ENCODE measurements at regions not wholly inside any gene's neighbourhood (a gene's known extent, or its start where the extent isn't known, plus 50 kb on each side); places are given as distances from the start of the nearest gene placed in this dataset.

DNA sequence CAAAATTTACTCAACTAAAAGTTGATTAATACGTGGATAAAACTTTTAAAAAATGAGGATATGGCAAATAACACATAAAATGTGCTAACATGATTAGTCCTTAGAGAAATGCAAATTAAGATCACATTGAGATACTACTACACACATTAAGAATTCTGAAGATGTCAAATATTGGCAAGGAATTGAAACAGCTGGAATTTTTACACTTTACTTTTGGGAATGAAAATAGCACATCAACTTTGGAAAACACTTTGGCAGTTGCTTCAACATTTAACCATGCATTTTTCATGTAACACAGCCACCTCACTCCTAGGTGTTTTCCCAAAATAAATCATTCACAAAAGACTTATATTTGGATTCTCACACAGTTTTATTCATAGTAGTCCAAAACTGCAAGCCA, 687.9 kb upstream of the SETBP1 start:
- DNase-seq, result no peak

DNA sequence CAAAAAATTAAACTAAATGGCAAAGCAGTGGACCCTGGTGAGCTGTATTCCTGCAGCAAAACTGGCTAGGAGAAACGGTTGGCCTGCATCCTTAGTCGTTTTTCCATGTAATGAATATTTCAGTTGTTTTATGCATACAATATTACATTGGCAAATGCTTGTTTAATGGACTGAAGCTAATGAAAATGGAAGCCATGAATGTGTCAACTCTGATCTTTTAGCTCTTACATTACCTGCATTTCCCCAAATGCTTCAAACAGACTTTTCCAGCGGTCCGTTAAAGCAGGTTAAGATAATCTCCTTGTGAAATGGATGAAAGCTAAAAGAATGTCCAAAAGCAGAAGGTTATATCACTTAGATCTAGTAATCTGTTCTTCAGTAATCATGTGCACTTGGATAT, 686.3 kb upstream of the SETBP1 start:
- no peak for DNase-seq

DNA sequence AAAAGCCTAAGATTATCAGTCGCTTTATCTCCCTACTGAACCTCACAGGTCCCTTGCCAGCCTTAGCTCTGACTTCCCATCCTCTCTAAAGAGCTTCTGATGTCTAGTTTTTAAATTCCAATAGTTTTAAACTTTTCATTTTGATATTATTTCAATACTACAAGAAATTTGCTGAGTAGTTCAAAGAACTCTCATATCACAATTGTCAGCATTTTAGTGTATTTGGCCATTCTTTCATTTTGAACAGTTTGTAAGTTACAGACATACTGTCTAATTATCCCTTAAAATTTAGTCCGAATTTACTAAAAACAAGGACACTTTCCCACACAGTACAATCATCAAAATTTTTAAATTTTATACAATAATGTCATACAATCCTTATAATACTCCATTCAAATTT, 666.8 kb upstream of the SETBP1 start:
- no peak for DNase-seq

GRCh38 chr18:44025421-44025820, 655.3 kb upstream of the SETBP1 start:
- DNase-seq, result no peak

DNA sequence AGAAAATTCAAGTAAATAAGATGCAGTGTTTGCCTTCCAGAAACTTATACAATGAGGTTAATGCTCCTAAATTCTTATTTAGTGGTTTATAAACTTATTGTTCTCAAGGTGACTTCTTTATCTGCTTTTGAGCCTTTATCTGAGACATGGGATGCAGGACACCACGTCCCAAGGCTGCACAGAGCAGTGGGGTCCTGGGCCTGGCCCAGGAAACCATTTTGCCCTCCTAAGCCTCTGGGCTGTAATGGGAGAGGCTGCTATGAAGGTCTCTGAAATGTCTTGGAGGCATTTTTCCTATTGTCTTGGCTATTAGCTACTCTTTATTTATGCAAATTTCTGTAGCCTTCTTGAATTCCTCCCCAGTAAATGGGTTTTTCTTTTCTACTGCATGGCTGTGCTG, 652.6 kb upstream of the SETBP1 start:
- no peak for DNase-seq

DNA sequence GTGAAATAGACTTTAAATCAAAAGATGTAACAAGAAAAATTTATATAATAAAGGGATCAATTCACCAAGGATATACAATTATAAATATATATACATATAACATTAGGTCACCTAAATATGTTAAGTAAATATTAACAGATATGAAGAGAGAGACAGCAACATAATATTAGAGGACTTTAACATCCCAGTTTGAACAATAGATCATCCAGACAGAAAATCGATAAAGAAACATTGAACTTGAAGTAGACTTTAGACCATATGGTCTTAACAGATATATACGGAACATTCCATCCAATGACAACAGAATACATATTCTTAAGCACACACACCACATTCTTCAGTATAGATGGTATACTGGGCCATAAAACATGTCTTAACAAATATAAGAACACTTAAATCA, 649.6 kb upstream of the SETBP1 start:
- DNase-seq, result no peak

- no peak for DNase-seq
Observed at GRCh38 chr18:44033144-44033701, 647.5 kb upstream of the SETBP1 start.

DNA sequence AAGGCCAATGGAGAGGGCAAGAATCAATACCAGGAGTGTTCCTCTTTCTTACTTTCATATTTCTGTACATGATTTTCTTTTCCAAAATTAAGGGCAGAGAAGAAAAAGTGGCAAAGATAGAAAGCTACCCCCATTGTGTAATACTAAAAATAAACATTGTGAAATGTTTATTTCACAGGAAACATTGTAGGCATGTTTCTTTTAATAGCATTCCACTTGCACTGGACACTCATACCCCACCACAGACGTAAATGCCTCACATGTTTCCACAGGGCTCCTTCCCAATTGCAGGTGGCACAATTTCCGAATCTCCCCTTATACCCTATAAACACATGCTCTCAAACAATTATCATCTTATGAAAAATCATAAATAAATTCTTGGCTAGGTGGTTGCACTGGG, 645.1 kb upstream of the SETBP1 start:
- DNase-seq, result no peak

- DNase-seq, result peak; percentile 1
Observed at GRCh38 chr18:44036501-44036900, 644.2 kb upstream of the SETBP1 start.

DNA sequence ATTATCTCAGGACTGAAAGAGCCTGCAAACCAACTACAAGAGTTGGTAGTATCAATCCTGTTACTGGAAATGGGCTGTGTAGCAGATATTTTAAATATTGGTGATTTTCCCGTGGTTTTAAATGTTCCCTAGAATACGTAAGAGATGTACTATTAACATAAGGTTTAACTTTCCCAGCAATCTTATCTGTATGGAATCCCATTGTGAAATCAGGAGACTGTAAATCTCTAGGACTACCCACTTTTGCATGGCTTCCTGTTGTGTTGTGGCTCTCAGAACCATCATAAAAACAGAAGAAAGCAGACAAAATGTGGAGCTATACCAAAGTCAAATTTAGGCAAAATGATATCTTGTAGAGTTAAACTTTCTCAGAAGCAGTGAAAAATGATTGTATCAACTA, 641.5 kb upstream of the SETBP1 start:
- DNase-seq, result no peak

GRCh38 chr18:44039826-44040225, 640.9 kb upstream of the SETBP1 start:
- no peak for DNase-seq

DNA sequence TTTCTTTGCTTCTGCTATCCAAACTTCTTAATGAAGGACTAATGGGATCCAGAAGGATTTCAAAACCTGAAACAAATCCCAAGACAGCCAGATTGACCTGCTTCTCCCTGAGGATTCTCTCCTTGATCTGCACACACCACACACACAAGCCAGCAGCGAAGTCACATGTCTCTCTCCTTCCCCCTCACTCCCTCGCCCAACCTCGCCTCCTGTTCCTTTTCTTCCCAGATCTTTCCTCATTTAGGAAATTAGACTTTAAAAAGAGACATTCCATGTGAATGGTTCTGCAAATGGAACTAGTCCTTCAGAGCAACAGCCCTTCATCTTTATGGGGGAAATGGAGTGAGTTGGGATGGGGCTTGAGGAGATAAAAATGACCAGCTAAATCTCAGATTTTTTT, 639.1 kb upstream of the SETBP1 start:
- DNase-seq, result no peak

DNA sequence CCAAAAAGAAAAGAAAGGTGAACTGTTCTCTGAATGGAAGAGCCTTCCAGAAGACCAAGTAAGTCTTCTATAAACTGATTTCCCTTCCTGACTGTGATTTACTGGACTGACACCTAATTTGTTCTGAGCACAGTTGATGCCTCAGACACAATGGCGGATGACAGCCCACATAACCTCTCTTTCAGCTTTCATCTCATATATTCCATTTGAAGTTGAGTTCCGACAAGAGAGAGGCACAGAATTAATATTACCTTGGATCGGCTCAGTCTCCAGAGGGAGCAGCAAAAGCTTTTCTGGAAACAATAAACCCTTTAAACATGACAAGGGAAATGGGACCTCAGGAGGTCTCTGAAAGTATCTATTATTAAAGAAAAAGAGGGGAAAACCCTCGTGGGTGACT, 638.7 kb upstream of the SETBP1 start:
- no peak for DNase-seq

GRCh38 chr18:44046376-44046975, 634.2 kb upstream of the SETBP1 start:
- DNase-seq, result no peak

GRCh38 chr18:44047585-44047984, 633.1 kb upstream of the SETBP1 start:
- peak; percentile 1 for DNase-seq

- no peak for DNase-seq
Observed at GRCh38 chr18:44048435-44048834, 632.3 kb upstream of the SETBP1 start.

GRCh38 chr18:44048846-44049245, 631.8 kb upstream of the SETBP1 start:
- DNase-seq, result no peak

DNA sequence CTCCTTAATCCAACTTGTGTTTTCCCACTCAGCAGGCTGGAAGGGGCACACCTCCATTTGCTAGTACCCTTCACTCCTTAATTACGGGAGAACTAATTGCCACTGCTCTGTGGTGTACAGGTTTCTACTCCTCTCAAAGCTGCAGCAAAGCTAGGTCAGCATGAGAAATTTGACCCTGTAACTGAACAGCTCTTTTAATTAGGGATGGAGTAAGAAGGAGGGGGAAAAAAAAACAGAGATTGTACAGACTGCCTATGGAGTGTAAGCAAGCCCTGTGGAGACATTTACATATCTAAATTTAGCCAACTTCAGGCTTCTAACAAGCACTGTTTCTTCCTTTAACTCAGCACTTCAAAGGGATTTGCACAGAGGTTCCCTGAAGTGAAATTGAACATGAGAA, 629.7 kb upstream of the SETBP1 start:
- DNase-seq, result no peak

- DNase-seq, result no peak
Observed at GRCh38 chr18:44054514-44054913, 626.2 kb upstream of the SETBP1 start.

DNA sequence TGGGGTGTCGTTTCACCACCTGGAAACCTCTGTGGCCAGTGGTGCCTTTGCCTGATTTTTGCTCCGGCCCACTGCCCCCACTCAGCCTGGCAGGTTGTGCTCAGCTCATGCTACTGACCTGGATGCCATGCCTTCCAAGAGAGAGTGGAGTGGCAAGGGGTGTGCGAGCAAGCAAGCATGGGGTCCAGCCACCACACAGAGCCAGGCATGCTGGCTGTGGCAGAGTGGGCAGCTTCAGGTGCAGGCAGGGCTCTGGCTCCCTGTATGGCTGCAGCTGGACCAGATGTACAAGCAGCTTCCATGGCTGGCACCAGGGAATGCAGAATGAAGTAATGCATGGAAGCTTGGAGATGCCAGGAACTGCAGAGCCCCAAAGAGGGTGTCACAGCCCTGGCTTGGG, 620.5 kb upstream of the SETBP1 start:
- no peak for DNase-seq

DNA sequence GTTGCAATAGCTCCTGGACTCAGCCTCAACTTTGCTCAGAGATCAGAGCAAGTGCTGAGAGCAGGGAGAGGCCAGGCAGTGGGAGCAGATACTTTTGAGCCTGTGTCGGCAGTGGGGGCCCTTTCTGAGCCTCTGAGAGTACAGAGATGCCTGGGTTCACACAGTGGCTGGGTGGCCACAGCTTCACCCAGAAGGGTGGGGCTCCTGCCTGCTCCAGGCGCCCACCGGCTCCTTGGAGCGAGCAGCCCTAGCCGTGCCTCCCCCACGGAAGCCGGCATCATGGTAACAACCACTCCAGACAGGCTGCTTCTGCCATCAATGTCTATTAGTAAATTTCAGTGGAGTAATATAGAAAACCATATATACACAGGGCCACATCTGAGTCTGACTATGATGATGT, 619.2 kb upstream of the SETBP1 start:
- DNase-seq, result no peak

- DNase-seq, result peak; percentile 5
Observed at GRCh38 chr18:44062345-44062744, 618.3 kb upstream of the SETBP1 start.

DNA sequence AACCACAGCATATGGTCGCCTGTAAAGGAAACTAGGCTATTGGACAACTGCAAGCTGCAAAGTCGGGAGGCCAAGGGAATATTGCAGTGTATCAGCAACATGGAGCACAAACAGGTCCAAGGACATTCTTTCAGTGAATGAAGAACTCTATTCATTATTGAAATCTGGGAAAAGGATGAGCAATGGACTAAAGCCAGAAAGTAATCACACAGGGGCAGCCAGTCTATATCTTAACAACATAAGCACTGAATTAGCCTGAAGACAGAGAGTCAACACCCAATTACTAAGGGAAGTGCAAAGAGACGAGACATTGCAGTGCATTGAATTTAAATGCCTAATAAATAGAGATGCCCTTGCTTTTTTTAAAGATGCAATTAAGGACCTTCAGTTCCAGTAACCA, 615.5 kb upstream of the SETBP1 start:
- no peak for DNase-seq

DNA sequence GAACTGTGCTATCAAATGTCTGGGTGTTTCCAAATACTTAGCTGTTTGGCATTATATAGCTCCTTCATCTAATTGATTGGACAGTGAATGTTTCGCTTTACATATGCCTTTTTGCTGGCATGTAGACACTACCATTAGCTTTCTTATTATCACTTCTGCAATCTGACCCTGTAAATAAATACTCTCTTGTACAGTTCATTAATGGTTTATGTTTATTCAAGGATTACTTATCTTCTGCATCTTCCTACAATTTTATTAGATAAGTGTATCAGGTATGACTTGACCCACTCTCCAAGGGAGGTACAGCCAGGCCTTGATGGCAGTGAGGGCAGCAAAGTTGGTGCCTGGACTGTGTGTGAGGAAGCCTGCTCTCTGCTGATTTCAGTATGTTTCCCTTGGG, 614.1 kb upstream of the SETBP1 start:
- DNase-seq, result no peak

- no peak for DNase-seq
Observed at GRCh38 chr18:44067186-44067585, 613.5 kb upstream of the SETBP1 start.
